Panc1 (cell line): ENCODE measurements at regions not wholly inside any gene's neighbourhood (a gene's known extent, or its start where the extent isn't known, plus 50 kb on each side); places are given as distances from the start of the nearest gene placed in this dataset.

ENCODE experiments used
- POLR2AphosphoS5 ChIP-seq: IDR thresholded peaks from 2 replicates; pipeline ENCODE4 v1.6.1; 2012; ENCODE audit warnings: mild to moderate bottlenecking, low read depth, low read length, moderate library complexity
- SIN3A ChIP-seq: IDR thresholded peaks from 2 replicates; pipeline ENCODE4 v1.6.1; 2012; ENCODE audit warnings: low read depth, mild to moderate bottlenecking, low read length, moderate library complexity, borderline replicate concordance; ENCODE audit not compliant: insufficient read depth
- TCF7L2 ChIP-seq: IDR thresholded peaks from 2 replicates; pipeline ENCODE4 v1.6.1; 2011; ENCODE audit warnings: mild to moderate bottlenecking, low read depth, low read length, inconsistent platforms
- TF ChIP-seq, protein P1 (sequence below): fragments of 450-650 bp; IDR thresholded peaks from 2 replicates; pipeline ENCODE4 v1.5.1; 2017; ENCODE audit warnings: mild to moderate bottlenecking
- TF ChIP-seq, protein P2 (sequence below), 2 experiments: IDR thresholded peaks; 2 replicates each; pipeline ENCODE4 v1.6.1; 2011 to 2012; ENCODE audit warnings: low read depth in 2 of 2, control low read depth in 1 of 2, low read length in 1 of 2, mild to moderate bottlenecking in 1 of 2, moderate library complexity in 1 of 2; ENCODE audit not compliant: insufficient read depth in 1 of 2

GRCh38 chr14:89566644-89567415, 149.8 kb upstream of the FOXN3 start:
- TF ChIP-seq, protein P1, sequence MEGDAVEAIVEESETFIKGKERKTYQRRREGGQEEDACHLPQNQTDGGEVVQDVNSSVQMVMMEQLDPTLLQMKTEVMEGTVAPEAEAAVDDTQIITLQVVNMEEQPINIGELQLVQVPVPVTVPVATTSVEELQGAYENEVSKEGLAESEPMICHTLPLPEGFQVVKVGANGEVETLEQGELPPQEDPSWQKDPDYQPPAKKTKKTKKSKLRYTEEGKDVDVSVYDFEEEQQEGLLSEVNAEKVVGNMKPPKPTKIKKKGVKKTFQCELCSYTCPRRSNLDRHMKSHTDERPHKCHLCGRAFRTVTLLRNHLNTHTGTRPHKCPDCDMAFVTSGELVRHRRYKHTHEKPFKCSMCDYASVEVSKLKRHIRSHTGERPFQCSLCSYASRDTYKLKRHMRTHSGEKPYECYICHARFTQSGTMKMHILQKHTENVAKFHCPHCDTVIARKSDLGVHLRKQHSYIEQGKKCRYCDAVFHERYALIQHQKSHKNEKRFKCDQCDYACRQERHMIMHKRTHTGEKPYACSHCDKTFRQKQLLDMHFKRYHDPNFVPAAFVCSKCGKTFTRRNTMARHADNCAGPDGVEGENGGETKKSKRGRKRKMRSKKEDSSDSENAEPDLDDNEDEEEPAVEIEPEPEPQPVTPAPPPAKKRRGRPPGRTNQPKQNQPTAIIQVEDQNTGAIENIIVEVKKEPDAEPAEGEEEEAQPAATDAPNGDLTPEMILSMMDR = no peak
- TF ChIP-seq POLR2AphosphoS5 (no peak), SIN3A (no peak), TCF7L2 (no peak)
- TF ChIP-seq, protein P2, sequence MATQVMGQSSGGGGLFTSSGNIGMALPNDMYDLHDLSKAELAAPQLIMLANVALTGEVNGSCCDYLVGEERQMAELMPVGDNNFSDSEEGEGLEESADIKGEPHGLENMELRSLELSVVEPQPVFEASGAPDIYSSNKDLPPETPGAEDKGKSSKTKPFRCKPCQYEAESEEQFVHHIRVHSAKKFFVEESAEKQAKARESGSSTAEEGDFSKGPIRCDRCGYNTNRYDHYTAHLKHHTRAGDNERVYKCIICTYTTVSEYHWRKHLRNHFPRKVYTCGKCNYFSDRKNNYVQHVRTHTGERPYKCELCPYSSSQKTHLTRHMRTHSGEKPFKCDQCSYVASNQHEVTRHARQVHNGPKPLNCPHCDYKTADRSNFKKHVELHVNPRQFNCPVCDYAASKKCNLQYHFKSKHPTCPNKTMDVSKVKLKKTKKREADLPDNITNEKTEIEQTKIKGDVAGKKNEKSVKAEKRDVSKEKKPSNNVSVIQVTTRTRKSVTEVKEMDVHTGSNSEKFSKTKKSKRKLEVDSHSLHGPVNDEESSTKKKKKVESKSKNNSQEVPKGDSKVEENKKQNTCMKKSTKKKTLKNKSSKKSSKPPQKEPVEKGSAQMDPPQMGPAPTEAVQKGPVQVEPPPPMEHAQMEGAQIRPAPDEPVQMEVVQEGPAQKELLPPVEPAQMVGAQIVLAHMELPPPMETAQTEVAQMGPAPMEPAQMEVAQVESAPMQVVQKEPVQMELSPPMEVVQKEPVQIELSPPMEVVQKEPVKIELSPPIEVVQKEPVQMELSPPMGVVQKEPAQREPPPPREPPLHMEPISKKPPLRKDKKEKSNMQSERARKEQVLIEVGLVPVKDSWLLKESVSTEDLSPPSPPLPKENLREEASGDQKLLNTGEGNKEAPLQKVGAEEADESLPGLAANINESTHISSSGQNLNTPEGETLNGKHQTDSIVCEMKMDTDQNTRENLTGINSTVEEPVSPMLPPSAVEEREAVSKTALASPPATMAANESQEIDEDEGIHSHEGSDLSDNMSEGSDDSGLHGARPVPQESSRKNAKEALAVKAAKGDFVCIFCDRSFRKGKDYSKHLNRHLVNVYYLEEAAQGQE (IDR thresholded peaks at IDR 0.05; ENCODE audit: insufficient read depth in 1 of 2, low read depth in 2 of 2, low read length in 1 of 2) = no peak
